ENCODE measurements at regions not wholly inside any gene's neighbourhood (a gene's known extent, or its start where the extent isn't known, plus 50 kb on each side); places are given as distances from the start of the nearest gene placed in this dataset.

GRCh38 chr5:109469896-109470662 lies 60.3 kb upstream of the PJA2 start:
- no peak for DNase-seq (ENCODE audit: low read depth)

DNA sequence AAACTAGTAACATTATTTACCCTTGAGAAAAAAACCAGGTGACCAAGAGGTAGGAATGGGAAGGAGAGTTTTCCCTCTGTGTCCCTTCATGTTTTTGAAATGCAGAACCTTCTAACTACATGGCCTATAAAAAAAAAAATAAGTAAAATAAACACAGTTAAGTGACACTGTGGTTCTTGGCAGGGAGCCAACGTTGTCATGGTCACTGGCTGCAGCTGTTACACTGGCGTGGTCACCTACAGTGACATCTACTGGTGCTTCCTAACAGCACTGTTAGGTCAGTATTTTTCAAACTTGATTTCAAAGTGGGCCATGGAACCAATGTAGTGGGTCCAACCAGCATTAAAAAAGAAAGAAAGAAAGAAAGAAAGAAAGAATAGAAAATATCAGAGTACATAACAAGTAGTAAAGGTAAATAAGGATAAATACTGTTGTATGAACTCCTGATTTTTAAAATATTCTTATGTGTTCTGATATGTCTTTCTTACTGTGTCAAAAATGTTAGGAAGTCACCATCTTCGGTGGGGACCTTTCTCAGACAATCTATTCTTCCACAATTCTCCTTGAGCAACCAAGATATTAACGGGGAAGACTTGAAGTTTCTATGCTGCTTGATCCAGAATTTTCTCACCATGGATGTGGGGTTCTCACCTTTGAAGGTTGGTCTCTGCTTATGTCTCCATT lies 59.1 kb upstream of the PJA2 start:
- peak; percentile 95 for DNase-seq (ENCODE audit: low read depth)

DNA sequence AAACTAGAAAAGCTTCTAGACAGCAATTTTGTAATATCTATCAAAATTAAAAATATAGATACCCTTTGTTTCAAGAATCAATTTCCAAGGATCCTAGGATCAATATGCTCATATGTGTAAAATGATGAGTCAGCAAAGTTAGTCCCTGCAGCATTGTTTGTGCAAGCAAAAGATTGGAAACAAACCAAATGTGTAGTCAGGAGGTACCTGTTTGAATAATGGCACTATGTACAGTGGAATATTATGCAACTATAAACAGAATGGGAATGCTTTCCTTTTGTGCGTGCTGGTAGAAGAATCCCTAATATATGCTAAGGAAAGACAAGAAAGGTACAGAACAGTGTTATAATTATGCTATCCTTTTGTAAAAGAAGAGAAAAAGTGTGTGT lies 58.5 kb upstream of the PJA2 start:
- no peak for DNase-seq (ENCODE audit: low read depth)

- no peak for DNase-seq (ENCODE audit: low read depth)
These were observed 57.3 kb upstream of the PJA2 start for GRCh38 chr5:109467058-109467457.
